MG63 (cell line): ENCODE measurements at regions not wholly inside any gene's neighbourhood (a gene's known extent, or its start where the extent isn't known, plus 50 kb on each side); places are given as distances from the start of the nearest gene placed in this dataset.
A peak's percentile ranks its signal among the peaks of the same experiment; 100 is the strongest.

Experiments used
- DNase-seq: peaks from one replicate; pipeline ENCODE4 v3.0.0-alpha.2; 2020
- H3K27me3 ChIP-seq: fragments of 250-450 bp; sonication (Bioruptor Pico); 2 replicates; pipeline ENCODE4 v1.5.1; 2020; ENCODE audit warnings: mild to moderate bottlenecking, moderate library complexity
- H3K36me3 ChIP-seq: fragments of 250-450 bp; sonication (Bioruptor Pico); 2 replicates; pipeline ENCODE4 v1.5.1; 2020; ENCODE audit warnings: mild to moderate bottlenecking, moderate library complexity
- H3K4me3 ChIP-seq: fragments of 250-450 bp; sonication (Bioruptor Pico); 2 replicates; pipeline ENCODE4 v1.5.1; 2020; ENCODE audit warnings: mild to moderate bottlenecking, moderate library complexity
- H3K9me3 ChIP-seq: fragments of 250-450 bp; sonication (Bioruptor Pico); 2 replicates; pipeline ENCODE4 v1.5.1; 2020; ENCODE audit warnings: mild to moderate bottlenecking, moderate library complexity

DNA sequence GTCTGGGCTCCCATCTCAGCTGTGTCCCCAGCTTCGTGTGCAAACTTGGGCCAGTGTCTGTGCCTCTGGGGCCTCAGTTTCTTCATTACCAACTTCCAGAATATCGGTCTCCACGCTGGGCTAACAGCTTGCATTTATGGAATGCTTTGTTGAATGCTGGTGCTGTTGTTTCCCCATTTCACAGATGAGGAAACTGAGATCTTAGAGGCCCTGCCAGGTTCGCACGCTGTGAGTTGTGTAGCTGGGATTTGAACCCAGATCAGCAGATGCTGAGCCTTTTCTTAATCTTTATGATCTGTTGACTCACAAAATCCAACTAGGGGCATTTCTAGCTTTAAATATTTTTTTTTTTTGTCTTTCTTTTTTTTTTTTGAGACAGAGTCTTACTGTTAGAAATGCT lies 101.5 kb upstream of the STX18 start:
- Histone ChIP-seq H3K27me3 (no peaks in the 10 kb centered on the region), H3K36me3 (no peaks in the 10 kb centered on the region), H3K4me3 (no peak overlapping the region), H3K9me3 (no peaks in the 10 kb centered on the region)
- DNase-seq = no peak

DNA sequence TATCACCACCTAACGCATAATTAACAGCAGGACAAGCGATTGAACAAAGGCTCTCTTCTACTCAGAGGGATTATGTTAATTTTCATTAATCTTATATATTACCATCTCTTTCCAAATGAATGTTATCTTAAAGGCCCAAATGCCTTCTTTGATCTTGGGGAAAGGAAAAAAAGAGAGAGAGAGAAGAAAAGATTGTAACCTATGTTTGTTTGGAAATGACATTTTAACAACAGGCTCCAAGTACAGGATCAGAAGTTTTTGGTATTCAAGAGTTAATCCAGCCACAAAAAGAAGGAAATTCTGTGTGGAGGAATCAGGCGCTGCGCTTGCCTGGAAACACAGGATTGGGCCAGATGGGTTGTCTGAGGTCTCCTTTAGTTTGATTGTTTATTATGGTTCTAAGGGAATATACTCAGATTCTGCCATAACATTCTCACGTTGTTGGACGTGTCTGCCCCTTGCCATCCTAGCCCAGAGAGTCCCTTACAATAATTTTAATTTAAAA lies 100.7 kb upstream of the STX18 start:
- H3K36me3 ChIP-seq = no peaks in the 10 kb centered on the region
- no peaks in the 10 kb centered on the region for H3K9me3 ChIP-seq
- H3K27me3 ChIP-seq = no peaks in the 10 kb centered on the region
- no peak overlapping the region for H3K4me3 ChIP-seq
- DNase-seq = no peak

DNA sequence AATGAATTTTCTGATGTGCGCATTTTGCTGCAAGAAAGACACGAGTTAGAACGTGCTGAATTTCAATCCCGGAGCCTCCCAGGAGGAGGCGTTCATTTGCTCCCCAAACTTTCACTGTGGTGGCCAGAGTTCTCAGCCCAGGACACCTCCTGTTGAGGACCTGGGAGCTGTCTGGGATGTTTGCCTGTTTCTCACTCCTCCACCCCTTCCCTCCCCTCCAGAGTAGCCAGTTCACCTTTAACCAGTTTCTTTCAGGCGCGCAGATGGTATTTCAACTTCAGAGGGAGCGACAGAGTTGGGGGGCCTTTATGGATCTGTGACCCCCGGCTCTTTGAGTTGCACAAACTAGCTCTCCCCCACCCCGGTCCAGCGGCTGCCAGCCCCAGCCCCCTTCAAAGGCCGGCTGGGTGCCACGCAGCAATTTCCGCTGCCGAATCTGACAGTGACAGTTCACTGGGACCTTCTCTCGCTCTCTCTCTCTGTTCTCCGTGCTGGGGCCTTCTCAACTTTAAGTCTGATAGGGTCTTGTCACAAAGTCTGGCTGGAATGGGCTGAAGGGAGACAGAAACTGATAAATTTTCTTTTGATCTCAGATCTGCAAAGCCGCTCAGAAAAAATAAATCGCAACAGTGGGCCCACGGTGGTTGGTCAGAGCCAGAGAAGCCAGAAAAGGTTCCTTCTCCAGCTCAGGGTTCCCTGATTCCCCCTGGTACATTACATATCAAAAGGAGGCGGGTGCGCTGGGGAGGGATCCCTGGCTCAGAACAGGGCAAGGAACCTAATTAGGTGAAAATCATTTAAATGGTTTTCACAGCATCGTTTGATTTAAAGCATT lies 100.0 kb upstream of the STX18 start:
- H3K4me3 ChIP-seq = no peak overlapping the region
- no peak for DNase-seq
- no peaks in the 10 kb centered on the region for H3K36me3 ChIP-seq
- H3K27me3 ChIP-seq = no peaks in the 10 kb centered on the region
- H3K9me3 ChIP-seq = no peaks in the 10 kb centered on the region

DNA sequence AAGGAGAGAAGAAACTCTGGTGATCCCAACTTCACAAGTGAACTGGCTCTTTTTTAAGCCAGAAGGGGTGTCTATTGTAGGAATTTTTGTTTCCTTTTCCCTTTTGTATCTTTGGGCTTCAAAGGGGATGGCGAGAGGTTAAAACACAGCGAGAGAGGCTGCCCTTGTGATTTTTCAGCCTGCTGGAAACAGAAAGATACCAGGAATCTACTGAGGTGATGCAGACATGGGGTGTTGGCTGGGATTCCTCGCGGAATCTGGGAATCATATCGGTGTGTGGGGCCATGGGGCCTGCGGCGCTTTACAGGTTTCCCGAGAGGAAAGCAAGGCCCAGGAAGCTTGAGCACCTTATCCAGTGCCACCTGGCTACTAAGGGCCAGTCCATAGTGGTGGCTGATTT lies 99.4 kb upstream of the STX18 start:
- Histone ChIP-seq H3K27me3 (no peaks in the 10 kb centered on the region), H3K4me3 (no peak overlapping the region), H3K36me3 (no peaks in the 10 kb centered on the region), H3K9me3 (no peaks in the 10 kb centered on the region)
- no peak for DNase-seq

DNA sequence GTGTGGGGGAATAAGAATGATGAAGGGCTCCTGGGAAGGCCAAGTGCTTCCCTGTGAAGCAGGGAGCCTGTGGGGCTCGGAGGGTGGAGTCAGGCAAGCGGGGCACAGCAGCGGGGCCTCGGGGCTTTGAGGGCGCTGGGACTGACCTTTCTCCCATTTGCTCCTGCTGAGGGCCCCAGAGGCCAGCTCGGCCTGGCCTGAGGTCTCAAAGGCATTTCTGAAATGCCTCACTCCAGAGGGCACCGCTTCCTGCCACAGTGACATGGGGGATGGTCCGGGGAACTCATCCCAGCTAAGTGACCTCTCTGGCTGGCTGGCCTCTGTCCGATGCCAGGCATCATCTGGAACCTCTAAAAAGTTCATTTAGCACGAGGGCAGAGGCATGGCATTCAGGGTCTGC lies 98.8 kb upstream of the STX18 start:
- Histone ChIP-seq H3K4me3 (no peak overlapping the region), H3K27me3 (no peaks in the 10 kb centered on the region), H3K36me3 (no peaks in the 10 kb centered on the region), H3K9me3 (no peaks in the 10 kb centered on the region)
- DNase-seq = no peak

DNA sequence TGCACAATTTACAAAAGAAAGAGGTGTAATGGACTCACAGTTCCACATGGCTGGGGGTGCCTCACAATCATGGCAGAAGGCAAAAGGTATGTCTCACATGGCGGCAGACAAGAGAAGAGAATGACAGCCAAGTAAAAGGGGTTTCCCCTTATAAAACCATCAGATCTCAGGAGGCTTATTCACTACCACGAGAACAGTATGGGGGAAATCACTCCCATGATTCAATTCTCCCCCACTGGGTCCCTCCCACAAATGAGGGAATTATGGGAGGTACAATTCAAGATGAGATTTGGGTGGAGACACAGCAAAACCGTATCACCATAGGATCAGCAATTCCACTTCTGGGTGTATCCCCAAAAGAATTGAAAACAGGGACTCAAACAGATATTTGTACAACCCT lies 97.5 kb upstream of the STX18 start:
- no peaks in the 10 kb centered on the region for H3K27me3 ChIP-seq
- DNase-seq = no peak
- H3K9me3 ChIP-seq = no peaks in the 10 kb centered on the region
- no peak overlapping the region for H3K4me3 ChIP-seq
- H3K36me3 ChIP-seq = no peaks in the 10 kb centered on the region

DNA sequence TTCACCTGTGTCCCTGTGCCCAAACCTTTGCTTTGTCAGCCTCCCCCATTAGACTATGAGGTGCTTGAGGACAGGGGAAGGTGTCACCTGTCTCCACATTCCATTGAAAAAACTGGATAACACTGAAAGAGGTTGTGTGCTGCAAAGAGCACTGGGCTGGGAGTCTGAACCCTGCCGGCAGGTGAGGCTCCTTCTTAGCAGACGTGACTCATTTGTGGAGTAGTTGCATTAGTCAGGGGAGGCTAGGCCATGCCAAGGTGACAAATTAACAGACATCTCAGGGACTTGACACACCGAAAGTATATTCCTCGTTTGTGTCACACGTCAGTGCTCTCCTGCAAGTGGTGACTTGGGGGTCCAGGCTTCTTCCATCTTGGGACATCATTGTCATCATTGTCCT lies 95.9 kb upstream of the STX18 start:
- Histone ChIP-seq H3K27me3 (no peaks in the 10 kb centered on the region), H3K9me3 (no peaks in the 10 kb centered on the region), H3K4me3 (no peak overlapping the region), H3K36me3 (no peaks in the 10 kb centered on the region)
- no peak for DNase-seq

DNA sequence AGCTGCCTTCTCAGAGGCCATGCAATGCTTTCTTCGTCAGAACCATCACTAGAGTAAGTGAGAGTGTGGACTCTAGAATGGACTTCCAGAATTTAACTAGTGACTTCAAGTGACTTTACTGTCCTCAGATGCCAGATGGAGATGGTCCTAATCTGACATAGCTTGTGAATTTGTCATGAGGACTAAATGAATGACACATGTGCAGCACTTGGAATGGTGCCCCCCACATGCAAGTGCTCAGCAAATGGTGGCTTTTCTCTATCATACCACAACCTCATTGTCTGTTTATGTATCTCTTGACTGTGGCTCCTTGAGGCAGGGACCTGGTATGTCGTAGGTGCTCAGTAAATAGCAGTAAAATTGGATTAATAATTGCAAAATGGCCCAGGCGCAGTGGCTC lies 91.6 kb upstream of the STX18 start:
- Histone ChIP-seq H3K36me3 (no peaks in the 10 kb centered on the region), H3K4me3 (no peak overlapping the region), H3K27me3 (no peaks in the 10 kb centered on the region), H3K9me3 (no peaks in the 10 kb centered on the region)
- no peak for DNase-seq

DNA sequence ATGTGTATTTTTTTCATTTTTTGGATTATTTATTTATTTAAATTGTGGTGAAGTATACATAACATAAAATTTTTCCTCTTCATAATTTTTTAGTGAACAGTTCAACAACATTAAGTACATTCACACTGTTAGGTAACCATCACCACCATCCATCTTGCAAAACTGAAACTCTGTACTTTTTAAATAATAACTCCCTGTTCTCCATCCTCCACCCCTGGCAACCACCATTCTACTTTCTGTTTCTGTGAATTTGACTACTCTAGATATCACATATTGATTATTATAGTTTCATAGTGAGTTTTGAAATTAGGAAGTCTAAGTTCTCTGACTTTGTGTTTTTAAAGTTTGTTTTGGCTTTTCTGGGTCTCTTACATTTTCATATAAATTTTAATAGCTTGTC lies 89.3 kb upstream of the STX18 start:
- Histone ChIP-seq H3K4me3 (no peak overlapping the region), H3K36me3 (no peaks in the 10 kb centered on the region), H3K27me3 (no peaks in the 10 kb centered on the region), H3K9me3 (no peaks in the 10 kb centered on the region)
- DNase-seq = no peak

DNA sequence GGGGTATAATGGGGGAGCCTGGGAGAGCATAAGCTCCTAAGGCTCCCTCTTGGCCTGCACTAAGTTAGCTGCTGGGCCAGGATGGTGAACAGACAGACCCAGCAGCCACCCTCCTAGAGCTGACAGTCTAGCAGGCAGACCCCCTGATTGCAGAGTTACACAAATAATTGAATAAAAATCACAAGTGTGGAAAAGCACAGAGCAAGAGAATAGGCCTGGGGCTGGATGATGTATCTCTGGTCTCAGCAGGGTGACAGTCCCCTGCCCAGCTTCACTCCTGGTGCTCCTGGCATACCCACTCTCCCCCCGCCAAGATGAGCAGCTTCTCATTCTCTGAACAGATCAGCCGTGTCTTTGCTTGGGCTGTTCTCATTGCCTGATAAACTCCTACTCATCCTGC lies 86.1 kb upstream of the STX18 start:
- DNase-seq = no peak
- Histone ChIP-seq H3K27me3 (no peaks in the 10 kb centered on the region), H3K9me3 (no peaks in the 10 kb centered on the region), H3K36me3 (no peaks in the 10 kb centered on the region), H3K4me3 (no peak overlapping the region)

DNA sequence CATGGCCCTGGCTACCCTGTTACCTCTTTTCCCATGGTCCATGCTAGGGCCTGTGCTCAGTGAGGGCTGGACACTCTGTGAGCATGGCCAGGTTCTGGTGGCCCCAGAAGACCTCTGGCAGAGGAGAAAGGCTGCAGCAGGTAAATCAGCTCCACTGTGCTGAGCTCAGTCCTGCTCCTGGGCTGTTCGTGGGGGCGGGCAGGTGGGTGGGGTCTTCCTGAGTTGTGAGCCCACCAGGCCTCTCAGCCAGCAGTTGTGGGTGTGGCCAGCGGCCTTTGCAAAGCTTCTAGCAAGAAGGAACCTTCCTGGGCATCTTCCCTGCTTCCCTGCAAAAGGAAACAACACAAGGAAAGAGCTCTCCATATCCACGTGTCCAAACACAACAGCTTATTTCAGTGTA lies 85.3 kb upstream of the STX18 start:
- no peak for DNase-seq
- H3K27me3 ChIP-seq = no peaks in the 10 kb centered on the region
- no peak overlapping the region for H3K4me3 ChIP-seq
- no peaks in the 10 kb centered on the region for H3K9me3 ChIP-seq
- H3K36me3 ChIP-seq = no peaks in the 10 kb centered on the region

DNA sequence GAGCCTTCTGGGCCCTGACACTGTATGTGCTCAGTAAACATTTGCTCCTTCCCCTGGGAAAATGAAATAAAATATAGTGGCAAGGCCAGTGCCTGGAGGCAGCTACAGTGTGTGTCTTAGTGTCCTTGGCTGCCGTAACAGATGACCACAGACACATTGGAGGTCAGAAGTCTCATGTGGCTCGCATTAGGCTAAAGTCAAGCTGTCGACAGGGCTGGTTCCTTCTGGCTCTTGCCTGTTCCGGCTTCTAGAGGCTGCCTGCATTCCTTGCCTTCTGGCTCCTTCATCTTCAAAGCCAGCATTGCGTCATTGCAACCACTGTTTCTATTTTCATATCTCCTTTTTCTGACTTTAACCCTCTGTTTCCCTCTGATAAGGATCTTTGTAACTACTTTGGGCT lies 83.6 kb upstream of the STX18 start:
- no peak for DNase-seq
- Histone ChIP-seq H3K27me3 (no peaks in the 10 kb centered on the region), H3K9me3 (no peaks in the 10 kb centered on the region), H3K4me3 (no peak overlapping the region), H3K36me3 (no peaks in the 10 kb centered on the region)

DNA sequence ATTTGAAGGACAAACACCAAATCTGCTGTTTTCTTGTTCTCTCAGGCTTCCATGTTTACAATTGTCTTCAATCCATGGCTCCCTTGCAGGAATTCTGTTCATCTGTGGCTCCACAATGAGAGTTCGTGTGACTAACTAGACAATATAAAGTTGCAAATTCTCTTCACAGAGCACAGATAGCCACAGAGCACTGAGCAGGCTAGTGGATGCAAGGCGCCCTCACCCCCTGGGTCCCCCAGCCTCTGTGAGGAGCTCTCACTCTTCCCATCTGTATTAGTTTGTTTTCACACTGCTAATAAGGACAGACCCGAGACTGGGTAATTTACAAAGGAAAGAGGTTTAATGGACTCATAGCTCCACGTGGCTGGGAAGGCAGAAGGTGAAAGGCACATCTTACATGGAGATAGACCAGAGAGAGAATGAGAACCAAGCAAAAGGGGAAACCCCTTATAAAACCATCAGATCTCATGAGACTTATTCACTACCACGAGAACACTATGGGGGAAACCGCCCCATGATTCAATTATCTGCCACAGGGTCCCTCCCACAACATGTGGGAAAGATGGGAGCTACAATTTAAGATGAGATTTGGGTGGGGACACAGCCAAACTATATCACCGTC lies 82.5 kb upstream of the STX18 start:
- Histone ChIP-seq H3K27me3 (no peaks in the 10 kb centered on the region), H3K4me3 (no peak overlapping the region), H3K36me3 (no peaks in the 10 kb centered on the region), H3K9me3 (no peaks in the 10 kb centered on the region)
- no peak for DNase-seq

DNA sequence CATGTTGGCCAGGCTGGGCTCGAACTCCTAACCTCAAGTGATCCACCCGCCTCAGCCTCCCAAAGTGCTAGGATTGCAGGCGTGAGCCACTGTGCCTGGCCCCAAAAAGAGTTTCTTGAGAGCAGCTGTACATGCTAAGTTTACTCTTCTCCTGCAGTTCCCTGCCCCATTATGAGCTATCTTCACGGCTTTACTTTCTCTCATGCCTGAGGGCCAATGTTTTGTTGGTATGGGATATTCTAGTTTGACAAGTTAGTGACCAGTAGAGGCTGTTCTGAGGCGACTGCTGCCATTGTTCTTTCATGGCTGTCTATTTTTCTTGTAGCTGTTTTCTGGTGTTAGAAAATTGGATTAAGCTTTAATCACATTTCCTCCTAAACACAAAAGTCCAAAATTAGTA lies 78.0 kb upstream of the STX18 start:
- H3K36me3 ChIP-seq = no peaks in the 10 kb centered on the region
- H3K9me3 ChIP-seq = no peaks in the 10 kb centered on the region
- no peak overlapping the region for H3K4me3 ChIP-seq
- no peaks in the 10 kb centered on the region for H3K27me3 ChIP-seq
- DNase-seq = no peak

DNA sequence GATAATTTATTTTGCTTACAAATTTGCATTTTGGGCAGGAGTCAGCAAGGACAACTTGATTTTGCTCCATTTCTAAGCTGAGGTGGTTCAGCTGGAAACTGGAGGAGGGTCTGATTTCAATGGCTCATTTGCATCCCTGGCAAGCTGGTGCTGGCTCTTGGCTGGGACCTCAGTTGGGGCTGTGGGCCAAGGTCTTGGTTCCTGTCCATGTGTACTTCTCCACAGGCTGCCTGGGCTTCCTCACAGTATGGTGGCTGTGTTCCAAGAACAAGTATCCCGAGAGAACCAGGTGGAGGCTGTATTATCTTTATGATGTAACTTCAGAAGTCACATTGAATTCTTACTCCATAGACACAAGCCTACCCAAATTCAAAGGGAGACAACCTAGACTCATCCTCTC lies 77.0 kb upstream of the STX18 start:
- Histone ChIP-seq H3K27me3 (no peaks in the 10 kb centered on the region), H3K9me3 (no peaks in the 10 kb centered on the region), H3K4me3 (no peak overlapping the region), H3K36me3 (no peaks in the 10 kb centered on the region)
- peak; percentile 64 for DNase-seq

DNA sequence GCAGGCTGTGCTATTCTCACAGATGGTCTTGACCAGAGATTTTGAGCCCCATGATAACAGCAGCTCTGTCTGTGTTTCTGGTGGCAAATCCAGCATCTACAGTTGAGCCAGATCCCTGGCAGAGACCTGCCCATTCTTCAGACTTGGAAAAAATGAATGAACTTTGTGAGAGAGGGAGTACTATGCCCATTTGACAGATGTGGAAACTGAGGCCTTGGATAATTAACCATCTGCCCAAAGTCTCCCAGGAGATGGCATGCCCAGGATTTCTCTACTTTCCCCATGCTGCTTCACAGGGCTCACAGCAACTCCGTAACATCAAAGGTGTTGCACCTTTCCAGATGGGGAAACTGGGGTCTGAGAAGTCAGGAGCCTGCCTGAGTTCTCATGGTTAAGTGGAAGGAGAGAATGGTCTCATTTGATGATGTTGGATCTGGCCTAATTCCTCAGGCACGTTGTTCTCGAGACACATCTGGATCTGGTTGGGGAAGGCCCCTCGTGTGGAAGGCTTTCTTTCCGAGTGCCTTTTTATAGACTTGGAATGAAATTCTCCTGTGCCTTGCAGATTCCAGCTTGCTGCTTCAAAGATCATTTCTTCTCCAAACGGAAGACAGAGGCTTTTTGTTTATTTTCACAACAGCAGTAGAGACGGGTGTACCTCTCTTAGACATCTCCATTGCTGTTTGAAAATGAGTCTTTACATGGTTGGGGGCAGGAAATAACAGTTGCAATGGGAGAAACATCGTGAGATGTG lies 73.3 kb upstream of the STX18 start:
- no peaks in the 10 kb centered on the region for H3K36me3 ChIP-seq
- H3K9me3 ChIP-seq = no peaks in the 10 kb centered on the region
- no peak for DNase-seq
- no peaks in the 10 kb centered on the region for H3K27me3 ChIP-seq
- H3K4me3 ChIP-seq = no peak overlapping the region

DNA sequence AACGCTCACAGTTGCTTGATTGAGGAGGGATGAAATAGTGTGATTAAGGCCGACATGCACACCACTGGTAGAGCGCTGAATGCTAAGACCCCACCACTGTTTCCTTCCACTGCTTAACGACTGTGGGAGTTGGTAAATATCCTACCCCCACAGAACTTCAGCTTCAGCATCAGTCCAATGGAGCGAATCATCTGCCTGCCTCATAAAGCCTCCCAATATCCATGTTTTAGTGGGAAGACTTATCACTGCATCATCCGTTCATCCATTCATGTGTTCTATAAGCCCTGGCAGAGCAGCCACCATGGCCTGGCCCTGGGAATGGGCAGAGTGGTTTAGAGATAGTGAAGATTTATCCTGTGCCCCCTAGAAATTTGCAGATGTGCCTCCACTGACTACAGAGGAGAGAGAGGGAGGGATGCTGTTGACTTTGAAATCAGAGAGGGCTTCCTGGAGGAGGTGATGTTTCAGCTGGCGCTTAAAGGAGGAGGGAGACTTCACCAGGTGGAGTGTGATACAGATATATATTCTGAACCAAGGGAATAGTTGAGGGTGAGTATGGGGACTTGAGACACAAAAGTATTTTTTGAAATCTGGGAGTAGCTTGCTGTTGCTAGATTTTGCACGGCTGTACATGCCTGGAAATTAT lies 71.9 kb upstream of the STX18 start:
- H3K9me3 ChIP-seq = no peaks in the 10 kb centered on the region

More for the DNA sequence above, 71.9 kb upstream of the STX18 start:
- no peaks in the 10 kb centered on the region for H3K36me3 ChIP-seq
- no peaks in the 10 kb centered on the region for H3K27me3 ChIP-seq
- H3K4me3 ChIP-seq = no peak overlapping the region
- no peak for DNase-seq
